ENCODE measurements at regions not wholly inside any gene's neighbourhood (a gene's known extent, or its start where the extent isn't known, plus 50 kb on each side); places are given as distances from the start of the nearest gene placed in this dataset.

GRCh38 chr18:6604573-6604941 is 125.0 kb upstream of the ARHGAP28 start:
- no peak for TF ChIP-seq POLR2A (IDR thresholded peaks at IDR 0.05)
- no peak for TF ChIP-seq CTCF (IDR thresholded peaks at IDR 0.05)

Data from breast epithelium (tissue), 3 donors.